ENCODE measurements at regions not wholly inside any gene's neighbourhood (a gene's known extent, or its start where the extent isn't known, plus 50 kb on each side); places are given as distances from the start of the nearest gene placed in this dataset.

GRCh38 chr9:107681988-107682387, 192.4 kb upstream of the KLF4 start:
- H3K36me3 ChIP-seq (ENCODE audit: insufficient read depth): no peaks in the 10 kb centered on the region
- Mint-ChIP-seq H3K27me3 (ENCODE audit: insufficient read depth, low read depth, poor library complexity) (peaks cover 4% of the 10 kb centered on the region), H3K9me3 (no peaks in the 10 kb centered on the region), H3K27ac (no peak overlapping the region), H3K4me3 (no peak overlapping the region), H3K4me1 (peaks cover 8% of the 10 kb centered on the region), H3K36me3 (ENCODE audit: low read depth) (no peaks in the 10 kb centered on the region)
- ATAC-seq (peak; percentile 83), DNase-seq (ENCODE audit: low spot score) (peak; percentile 36)
- no peaks in the 10 kb centered on the region for H3K27me3 ChIP-seq (ENCODE audit: insufficient read depth)
- H3K79me2 ChIP-seq (replicated peaks; ENCODE audit: insufficient read depth): no peaks in the 10 kb centered on the region
- H3K4me3 ChIP-seq: no peak overlapping the region
- H3K9me2 ChIP-seq (ENCODE audit: insufficient read depth): no peaks in the 10 kb centered on the region; the same call in 1 of the 2 replicates
- H2AFZ ChIP-seq: peak overlapping the region; percentile 90
- no peak overlapping the region for H3K4me2 ChIP-seq
- H3F3A ChIP-seq (replicated peaks; ENCODE audit: low read depth): no peaks in the 10 kb centered on the region
- H3K27ac ChIP-seq (ENCODE audit: low read depth): no peak overlapping the region
- H3K4me1 ChIP-seq (ENCODE audit: insufficient read depth): peaks cover 9% of the 10 kb centered on the region; the same call in 1 of the 2 replicates
- no peak for TF ChIP-seq REST (IDR thresholded peaks at IDR 0.05; ENCODE audit: unreplicated experiment)
- no peak for TF ChIP-seq EZH2 (IDR thresholded peaks at IDR 0.05; ENCODE audit: low read depth, unreplicated experiment)
- H4K20me1 ChIP-seq (replicated peaks; ENCODE audit: insufficient read depth): no peaks in the 10 kb centered on the region

- ATAC-seq: no peak
Observed at GRCh38 chr9:107675351-107676259, 186.0 kb upstream of the KLF4 start.

More at GRCh38 chr9:107675351-107676259, 186.0 kb upstream of the KLF4 start:
- Mint-ChIP-seq H3K27ac (peak overlapping the region; percentile 97), H3K9me3 (peaks cover 5% of the 10 kb centered on the region; the same call in 1 of the 3 replicates), H3K4me1 (peaks cover 30% of the 10 kb centered on the region), H3K4me3 (no peak overlapping the region), H3K27me3 (ENCODE audit: insufficient read depth, low read depth, poor library complexity) (peaks cover 9% of the 10 kb centered on the region), H3K36me3 (ENCODE audit: low read depth) (no peaks in the 10 kb centered on the region)
- Histone ChIP-seq H3K79me2 (replicated peaks; ENCODE audit: insufficient read depth) (no peaks in the 10 kb centered on the region), H3K36me3 (ENCODE audit: insufficient read depth) (no peaks in the 10 kb centered on the region), H2AFZ (no peak overlapping the region), H3K4me1 (ENCODE audit: insufficient read depth) (peaks cover 16% of the 10 kb centered on the region), H4K20me1 (replicated peaks; ENCODE audit: insufficient read depth) (no peaks in the 10 kb centered on the region), H3K27me3 (ENCODE audit: insufficient read depth) (no peaks in the 10 kb centered on the region), H3F3A (replicated peaks; ENCODE audit: low read depth) (peaks cover 17% of the 10 kb centered on the region), H3K4me3 (no peak overlapping the region; the same call in 1 of the 2 replicates), H3K4me2 (peak overlapping the region; percentile 30), H3K27ac (ENCODE audit: low read depth) (peak overlapping the region; percentile 92), H3K9me2 (ENCODE audit: insufficient read depth) (peaks cover 28% of the 10 kb centered on the region; the same call in 1 of the 2 replicates)
- no peak for DNase-seq (ENCODE audit: low spot score)
- TF ChIP-seq ETS1 (IDR thresholded peaks at IDR 0.05): no peak
- no peak for TF ChIP-seq EZH2 (IDR thresholded peaks at IDR 0.05; ENCODE audit: low read depth, unreplicated experiment)
- no peak for TF ChIP-seq ZNF462 (CRISPR knock-in tag; IDR thresholded peaks at IDR 0.05)

Measured in GM23338 (cell line).